Fibroblast of pulmonary artery (primary cell): ENCODE measurements at regions not wholly inside any gene's neighbourhood (a gene's known extent, or its start where the extent isn't known, plus 50 kb on each side); places are given as distances from the start of the nearest gene placed in this dataset.

ENCODE experiments used
- DNase-seq: peaks from one replicate; pipeline ENCODE4 v3.0.0-alpha.2; 2010; ENCODE audit warnings: low read depth
- H3K4me3 ChIP-seq: replicated peaks from 2 replicates; pipeline ENCODE4 v1.5.1; 2011; ENCODE audit warnings: low read depth, mild to moderate bottlenecking, control low read depth, low read length, moderate library complexity
- TF ChIP-seq, protein P1 (sequence below): IDR thresholded peaks from 2 replicates; pipeline ENCODE4 v1.5.1; 2011; ENCODE audit warnings: mild to moderate bottlenecking, control low read depth, low read length, inconsistent platforms; ENCODE audit errors: missing control alignments

DNA sequence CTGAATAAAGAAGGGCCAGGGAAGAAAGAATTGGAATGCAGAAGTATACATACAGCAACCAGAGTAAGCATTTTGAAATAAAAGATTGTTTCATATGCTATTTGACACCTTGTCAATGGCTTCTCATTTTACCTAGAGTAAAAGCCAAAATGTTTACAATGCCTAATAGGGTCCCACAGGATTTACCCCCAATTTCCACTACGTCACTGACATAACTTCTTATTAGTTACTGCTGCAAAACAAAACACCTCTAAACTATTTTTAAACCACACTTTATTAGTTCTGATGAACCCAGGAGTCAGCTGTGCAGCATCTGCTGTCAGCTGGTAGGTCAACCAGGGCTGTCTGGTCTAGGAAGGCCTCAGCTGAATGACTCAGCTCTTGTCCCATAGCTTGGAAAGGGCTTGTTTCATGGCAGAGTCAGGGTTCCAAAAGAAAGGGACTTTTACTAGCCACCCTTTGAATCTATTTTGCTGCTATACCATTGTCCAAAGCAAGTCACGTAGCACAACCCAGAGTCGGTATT lies 945.1 kb downstream of the EPHA3 start:
- TF ChIP-seq, protein P1, sequence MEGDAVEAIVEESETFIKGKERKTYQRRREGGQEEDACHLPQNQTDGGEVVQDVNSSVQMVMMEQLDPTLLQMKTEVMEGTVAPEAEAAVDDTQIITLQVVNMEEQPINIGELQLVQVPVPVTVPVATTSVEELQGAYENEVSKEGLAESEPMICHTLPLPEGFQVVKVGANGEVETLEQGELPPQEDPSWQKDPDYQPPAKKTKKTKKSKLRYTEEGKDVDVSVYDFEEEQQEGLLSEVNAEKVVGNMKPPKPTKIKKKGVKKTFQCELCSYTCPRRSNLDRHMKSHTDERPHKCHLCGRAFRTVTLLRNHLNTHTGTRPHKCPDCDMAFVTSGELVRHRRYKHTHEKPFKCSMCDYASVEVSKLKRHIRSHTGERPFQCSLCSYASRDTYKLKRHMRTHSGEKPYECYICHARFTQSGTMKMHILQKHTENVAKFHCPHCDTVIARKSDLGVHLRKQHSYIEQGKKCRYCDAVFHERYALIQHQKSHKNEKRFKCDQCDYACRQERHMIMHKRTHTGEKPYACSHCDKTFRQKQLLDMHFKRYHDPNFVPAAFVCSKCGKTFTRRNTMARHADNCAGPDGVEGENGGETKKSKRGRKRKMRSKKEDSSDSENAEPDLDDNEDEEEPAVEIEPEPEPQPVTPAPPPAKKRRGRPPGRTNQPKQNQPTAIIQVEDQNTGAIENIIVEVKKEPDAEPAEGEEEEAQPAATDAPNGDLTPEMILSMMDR: no peak
- H3K4me3 ChIP-seq: no peak overlapping the region
- DNase-seq: no peak

DNA sequence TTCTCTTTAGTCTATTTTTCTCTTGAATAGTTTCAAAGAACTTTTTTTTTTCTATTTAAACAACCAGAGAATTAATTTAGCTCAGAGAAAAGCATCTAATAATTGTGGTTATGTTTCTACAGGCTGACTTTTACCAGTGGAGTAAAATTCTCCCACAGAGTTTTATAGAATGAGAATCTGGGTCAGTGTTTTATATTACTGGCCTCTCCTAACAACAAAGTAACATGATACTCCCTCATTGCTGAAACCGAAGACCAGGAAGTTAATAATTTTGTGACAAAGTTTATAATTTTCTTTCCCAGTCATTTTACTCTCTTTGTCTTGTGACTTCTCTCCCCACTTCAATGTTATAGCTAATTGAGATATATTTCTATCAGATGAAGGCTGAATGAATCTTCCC lies 946.9 kb downstream of the EPHA3 start:
- H3K4me3 ChIP-seq: no peak overlapping the region
- TF ChIP-seq, protein P1: no peak
- DNase-seq: no peak

DNA sequence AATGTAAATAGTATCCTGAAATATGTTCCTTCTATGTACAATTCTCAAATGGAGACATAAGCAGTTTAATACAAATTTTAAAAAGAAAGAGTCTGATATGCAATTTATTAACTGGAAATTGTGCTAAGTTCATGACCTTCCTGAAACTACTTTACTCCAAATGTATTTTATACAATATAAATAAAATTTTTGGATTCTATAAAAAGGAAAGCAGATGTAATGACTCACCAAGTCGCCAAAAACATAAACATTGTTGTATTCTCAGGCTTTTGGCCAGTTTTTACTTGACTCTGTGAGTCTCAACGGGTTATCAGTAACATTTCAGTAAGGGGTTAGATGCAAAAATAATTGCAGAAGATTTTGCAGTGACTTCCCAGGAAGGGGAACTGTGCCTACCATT lies 948.2 kb downstream of the EPHA3 start:
- TF ChIP-seq, protein P1: no peak
- no peak overlapping the region for H3K4me3 ChIP-seq
- peak; percentile 18 for DNase-seq

DNA sequence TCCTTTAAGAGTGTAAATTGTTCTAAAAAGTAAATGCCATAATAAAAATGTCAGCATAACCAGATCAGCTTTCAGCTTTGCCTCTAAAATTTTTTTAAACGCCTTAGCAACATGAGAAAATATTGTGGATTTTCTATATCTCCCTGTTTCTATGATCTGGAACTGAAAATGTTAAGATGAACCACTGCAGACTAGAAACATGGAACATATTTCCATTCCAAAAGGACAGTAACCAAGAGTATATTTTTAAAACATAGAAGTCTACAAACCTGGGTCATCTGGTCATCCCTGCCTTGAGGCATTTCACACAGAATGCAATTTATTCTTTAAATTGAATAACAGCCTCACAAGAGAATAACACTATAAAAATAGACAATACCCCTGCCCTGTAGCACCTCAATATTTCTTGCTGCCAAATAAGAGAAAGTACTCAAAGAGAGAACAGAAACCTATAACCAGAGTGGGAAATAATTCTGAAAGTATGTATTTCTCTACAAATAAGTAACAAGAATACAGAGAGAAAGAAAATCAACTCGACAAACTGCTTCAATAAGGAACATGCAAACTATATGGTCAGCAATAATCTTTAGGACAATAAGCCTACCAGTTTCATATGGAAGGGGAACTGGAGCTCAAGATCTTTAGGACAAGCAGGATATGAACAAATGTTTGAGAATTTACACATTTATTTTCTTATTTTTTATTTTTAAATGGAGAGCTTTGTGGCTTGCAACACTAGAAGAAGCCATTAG lies 949.0 kb downstream of the EPHA3 start:
- DNase-seq: no peak
- TF ChIP-seq, protein P1: no peak
- H3K4me3 ChIP-seq: no peak overlapping the region

DNA sequence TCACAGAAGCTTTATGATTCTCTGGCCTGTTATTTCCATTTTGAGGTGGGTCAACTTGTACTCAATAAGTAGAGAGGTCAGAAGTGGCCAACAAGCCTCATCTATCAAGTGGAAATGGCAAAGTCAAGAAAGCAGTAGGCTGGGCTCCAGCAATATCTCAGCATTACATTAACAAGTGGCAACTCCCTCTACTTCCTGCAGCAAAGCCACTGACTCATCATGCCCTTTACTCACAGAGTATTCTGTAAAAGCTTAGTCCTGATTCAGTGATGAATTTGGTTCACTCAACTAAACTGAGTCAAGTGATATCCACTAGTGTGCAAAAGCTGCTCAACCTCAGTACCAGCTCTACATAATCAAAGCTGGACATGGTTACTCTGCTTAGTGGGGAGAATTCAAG lies 954.6 kb downstream of the EPHA3 start:
- TF ChIP-seq, protein P1: no peak

DNA sequence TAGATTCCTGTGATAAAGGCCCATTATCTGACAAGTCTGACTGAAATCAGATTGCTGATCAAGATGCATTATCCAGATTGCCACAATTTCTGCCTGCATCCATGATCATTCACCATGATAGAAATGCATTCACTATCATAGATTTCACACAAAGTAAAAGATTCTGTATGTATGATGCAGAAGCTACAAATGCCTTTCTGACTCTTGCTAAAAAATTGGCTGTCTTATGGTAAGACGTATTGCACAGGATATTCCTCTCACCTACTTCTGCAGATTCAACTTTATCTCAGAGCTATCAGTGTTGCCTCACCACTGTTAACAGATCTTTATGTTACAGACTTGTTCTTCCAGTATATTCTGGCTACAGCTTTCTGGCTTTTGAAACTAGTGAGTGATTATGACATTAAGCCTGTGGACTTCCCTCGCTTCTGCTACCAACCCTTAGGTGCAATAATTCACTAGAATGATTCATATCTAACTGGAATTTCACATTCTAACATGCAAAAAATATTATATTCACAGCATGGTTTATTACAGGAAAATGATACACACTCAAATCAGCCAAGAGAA lies 955.3 kb downstream of the EPHA3 start:
- TF ChIP-seq, protein P1: no peak
- H3K4me3 ChIP-seq: no peak overlapping the region
- DNase-seq: peak; percentile 7

More for the DNA sequence above, 954.6 kb downstream of the EPHA3 start:
- no peak overlapping the region for H3K4me3 ChIP-seq
- DNase-seq: peak; percentile 49
